GM06990 (cell line): ENCODE measurements at regions not wholly inside any gene's neighbourhood (a gene's known extent, or its start where the extent isn't known, plus 50 kb on each side); places are given as distances from the start of the nearest gene placed in this dataset.

ENCODE experiments used
- DNase-seq: peaks from one replicate; pipeline ENCODE4 v3.0.0-alpha.2; 2011; ENCODE audit not compliant: insufficient read length; ENCODE audit errors: extremely low read depth
- H3K27me3 ChIP-seq: replicated peaks from 2 replicates; pipeline ENCODE4 v1.6.0; 2011; ENCODE audit warnings: low read length; ENCODE audit not compliant: control insufficient read depth, insufficient read depth
- H3K36me3 ChIP-seq: 2 replicates; pipeline ENCODE4 v1.5.1; 2011; ENCODE audit warnings: low read length; ENCODE audit not compliant: control insufficient read depth, insufficient read depth
- H3K4me3 ChIP-seq: replicated peaks from 2 replicates; pipeline ENCODE4 v1.5.1; 2011; ENCODE audit warnings: low read depth, mild to moderate bottlenecking, control low read depth, low read length
- TF ChIP-seq, protein P1 (sequence below): IDR thresholded peaks from 2 replicates; pipeline ENCODE4 v1.5.1; 2011; ENCODE audit warnings: low read length, control low read depth, mild to moderate bottlenecking, inconsistent platforms; ENCODE audit not compliant: insufficient read depth, poor library complexity, severe bottlenecking

DNA sequence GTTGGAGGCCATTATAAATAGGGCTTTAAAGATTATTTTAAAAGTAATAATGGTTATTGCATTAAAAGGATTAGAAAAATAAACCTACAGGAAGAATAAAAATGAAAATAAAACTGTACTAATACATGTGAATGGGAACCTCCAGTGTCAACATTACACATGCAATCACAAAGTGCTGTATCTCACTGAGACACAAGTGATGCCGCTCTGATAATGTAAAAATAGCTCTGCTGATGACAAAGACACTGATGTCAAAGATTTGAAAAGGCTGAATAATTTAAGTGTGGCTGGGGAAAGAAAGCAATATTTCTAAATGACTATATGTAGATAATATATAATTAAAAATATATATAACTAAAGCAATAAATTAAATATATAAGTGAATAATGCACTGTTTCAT, 129.1 kb upstream of the RAP2B start:
- H3K27me3 ChIP-seq: no peaks in the 10 kb centered on the region
- TF ChIP-seq, protein P1, sequence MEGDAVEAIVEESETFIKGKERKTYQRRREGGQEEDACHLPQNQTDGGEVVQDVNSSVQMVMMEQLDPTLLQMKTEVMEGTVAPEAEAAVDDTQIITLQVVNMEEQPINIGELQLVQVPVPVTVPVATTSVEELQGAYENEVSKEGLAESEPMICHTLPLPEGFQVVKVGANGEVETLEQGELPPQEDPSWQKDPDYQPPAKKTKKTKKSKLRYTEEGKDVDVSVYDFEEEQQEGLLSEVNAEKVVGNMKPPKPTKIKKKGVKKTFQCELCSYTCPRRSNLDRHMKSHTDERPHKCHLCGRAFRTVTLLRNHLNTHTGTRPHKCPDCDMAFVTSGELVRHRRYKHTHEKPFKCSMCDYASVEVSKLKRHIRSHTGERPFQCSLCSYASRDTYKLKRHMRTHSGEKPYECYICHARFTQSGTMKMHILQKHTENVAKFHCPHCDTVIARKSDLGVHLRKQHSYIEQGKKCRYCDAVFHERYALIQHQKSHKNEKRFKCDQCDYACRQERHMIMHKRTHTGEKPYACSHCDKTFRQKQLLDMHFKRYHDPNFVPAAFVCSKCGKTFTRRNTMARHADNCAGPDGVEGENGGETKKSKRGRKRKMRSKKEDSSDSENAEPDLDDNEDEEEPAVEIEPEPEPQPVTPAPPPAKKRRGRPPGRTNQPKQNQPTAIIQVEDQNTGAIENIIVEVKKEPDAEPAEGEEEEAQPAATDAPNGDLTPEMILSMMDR: no peak
- H3K36me3 ChIP-seq: no peaks in the 10 kb centered on the region
- H3K4me3 ChIP-seq: no peak overlapping the region
- no peak for DNase-seq

DNA sequence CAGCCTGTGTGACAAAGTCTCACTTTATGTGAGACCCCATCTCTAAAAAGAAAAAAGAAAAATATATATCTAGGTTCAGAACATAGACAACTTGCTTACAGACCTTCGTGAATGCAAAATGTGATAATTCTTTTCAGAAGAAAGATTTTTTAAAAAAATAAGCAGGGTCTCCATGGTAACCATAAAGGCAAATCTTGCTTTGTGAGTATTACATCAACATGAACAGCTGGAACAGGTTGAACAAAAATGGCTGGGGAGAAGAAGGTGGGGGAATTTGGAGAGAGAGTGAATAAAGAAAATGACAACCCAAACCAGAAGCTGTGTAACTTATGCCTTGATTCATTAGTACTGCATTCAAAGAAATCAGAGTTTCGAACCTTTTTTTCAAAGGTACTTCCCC, 125.2 kb upstream of the RAP2B start:
- H3K4me3 ChIP-seq: no peak overlapping the region
- TF ChIP-seq, protein P1: no peak
- no peak for DNase-seq

DNA sequence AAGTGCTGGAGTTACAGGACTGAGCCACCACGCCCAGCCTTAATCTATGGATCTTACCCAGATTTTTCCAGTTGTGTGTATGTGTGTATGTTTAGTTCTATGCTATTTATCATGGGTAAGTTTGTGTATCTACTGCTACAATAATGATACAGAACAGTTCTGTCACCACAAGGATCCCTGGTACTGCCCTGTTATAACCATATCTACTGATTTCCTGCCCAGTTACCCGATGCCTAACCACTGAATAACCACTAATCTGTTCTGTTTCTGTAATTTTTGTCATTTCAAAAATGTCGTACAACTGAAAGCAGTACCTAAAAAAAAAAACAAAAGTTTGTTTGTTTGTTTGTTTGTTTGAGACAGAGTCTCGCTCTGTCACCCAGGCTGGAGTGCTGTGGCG, 123.7 kb upstream of the RAP2B start:
- TF ChIP-seq, protein P1: no peak
- Histone ChIP-seq H3K36me3 (no peaks in the 10 kb centered on the region), H3K27me3 (no peaks in the 10 kb centered on the region), H3K4me3 (no peak overlapping the region)
- DNase-seq: no peak

More for the DNA sequence above, 125.2 kb upstream of the RAP2B start:
- no peaks in the 10 kb centered on the region for H3K27me3 ChIP-seq
- H3K36me3 ChIP-seq: no peaks in the 10 kb centered on the region

DNA sequence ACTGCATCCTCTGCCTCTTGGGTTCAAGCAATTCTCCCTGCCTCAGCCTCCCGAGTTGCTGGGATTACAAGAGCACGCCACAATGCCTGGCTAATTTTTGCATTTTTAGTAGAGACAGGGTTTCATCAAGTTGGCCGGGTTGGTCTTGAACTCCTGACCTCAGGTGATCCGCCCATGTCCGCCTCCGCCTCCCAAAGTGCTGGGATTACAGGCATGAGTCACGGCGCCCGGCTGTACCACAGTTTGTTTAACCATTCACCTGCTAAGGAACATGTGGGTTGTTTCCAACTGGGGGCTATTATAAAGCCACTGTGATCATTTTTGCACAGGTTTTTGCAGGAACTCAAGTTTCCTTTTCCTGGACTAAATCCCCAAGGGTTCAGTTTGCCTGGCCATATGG, 123.2 kb upstream of the RAP2B start:
- TF ChIP-seq, protein P1: no peak
- no peak overlapping the region for H3K4me3 ChIP-seq

DNA sequence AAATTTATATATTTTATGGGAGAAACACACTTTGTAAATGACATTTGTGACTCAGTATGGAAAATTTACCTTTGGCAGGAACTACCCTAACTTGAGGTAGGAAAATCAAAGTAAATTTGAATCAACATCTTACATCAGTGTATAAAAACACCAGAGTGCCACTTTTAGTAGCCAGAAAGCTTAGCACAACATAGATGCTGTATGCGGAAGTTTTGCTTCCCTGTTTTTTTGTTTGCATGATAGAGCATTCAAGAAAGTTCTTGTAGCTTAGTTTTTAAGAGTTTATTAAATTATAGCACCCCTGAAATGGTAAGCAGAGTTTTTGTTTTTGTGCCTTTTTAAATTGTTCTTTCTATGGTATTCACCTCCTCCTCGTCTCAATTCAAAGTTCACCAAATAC, 120.8 kb upstream of the RAP2B start:
- no peaks in the 10 kb centered on the region for H3K27me3 ChIP-seq
- no peak for DNase-seq
- TF ChIP-seq, protein P1: no peak
- no peaks in the 10 kb centered on the region for H3K36me3 ChIP-seq
- H3K4me3 ChIP-seq: no peak overlapping the region

More for the DNA sequence above, 123.2 kb upstream of the RAP2B start:
- Histone ChIP-seq H3K36me3 (no peaks in the 10 kb centered on the region), H3K27me3 (no peaks in the 10 kb centered on the region)
- no peak for DNase-seq

DNA sequence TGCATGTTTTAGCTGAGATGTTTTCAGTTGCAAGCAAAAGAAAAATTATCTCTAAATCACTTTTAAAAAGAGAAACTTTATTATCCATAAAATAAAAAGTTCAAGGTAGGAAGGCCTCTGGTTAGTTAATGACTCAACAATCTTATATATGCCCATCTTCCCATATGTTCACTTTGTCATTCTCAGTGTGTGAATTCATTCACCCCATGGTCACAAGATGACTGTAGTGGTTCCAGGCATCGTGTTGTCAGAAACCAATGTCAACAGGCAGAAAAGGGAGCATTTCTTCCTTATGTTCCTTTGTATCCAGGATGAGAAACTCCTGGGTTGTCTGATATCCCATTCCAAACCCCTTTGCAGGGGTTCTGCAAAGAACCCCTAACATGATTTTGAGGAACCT, 119.9 kb upstream of the RAP2B start:
- H3K27me3 ChIP-seq: no peaks in the 10 kb centered on the region
- H3K4me3 ChIP-seq: no peak overlapping the region
- TF ChIP-seq, protein P1: no peak
- no peaks in the 10 kb centered on the region for H3K36me3 ChIP-seq
- no peak for DNase-seq
